IMR-90 (cell line): ENCODE measurements at regions not wholly inside any gene's neighbourhood (a gene's known extent, or its start where the extent isn't known, plus 50 kb on each side); places are given as distances from the start of the nearest gene placed in this dataset.

Source experiments
- ATAC-seq: fragments of 200-7000 bp; cut with Tn5 transposase; 2 replicates; pipeline ENCODE4 v1.9.1; 2020; ENCODE audit warnings: low read depth, mild to moderate bottlenecking, moderate library complexity
- BruUV-seq: library from RNA; stranded (reverse); fragments of 400-500 nt; replicated peaks from 2 replicates; lab custom pipeline; 2021; lab: Mats Ljungman, UMichigan
- CTCF ChIA-PET: fragments of 300-600 bp; formaldehyde crosslinking; extraction: SDS; loops from one replicate; lab custom pipeline; 2021; ENCODE audit warnings: antibody characterized with exemption; lab: Yijun Ruan, JAX
- POLR2A ChIA-PET: fragments of 300-600 bp; sonication (Branson Sonifier 250); formaldehyde crosslinking; loops from one replicate; lab custom pipeline; 2022; ENCODE audit warnings: antibody characterized with exemption; ENCODE audit not compliant: unreplicated experiment; lab: Charles Lee
- DNase-seq: peaks from one replicate; pipeline ENCODE4 v3.0.0; 2013
- H2AFZ ChIP-seq: replicated peaks from 2 replicates; pipeline ENCODE3; 2013; ENCODE audit warnings: low read length, mild to moderate bottlenecking; ENCODE audit not compliant: poor library complexity
- H2AK5ac ChIP-seq: 2 replicates; pipeline ENCODE4 v1.6.1; 2013; ENCODE audit warnings: low read depth, low read length, inconsistent platforms
- H2AK9ac ChIP-seq: replicated peaks from 2 replicates; pipeline ENCODE3; 2013; ENCODE audit warnings: mild to moderate bottlenecking, low read depth, low read length, moderate library complexity; ENCODE audit not compliant: poor library complexity
- H2BK120ac ChIP-seq: 2 replicates; pipeline ENCODE4 v1.6.1; 2013; ENCODE audit warnings: low read depth, low read length, inconsistent platforms
- H2BK15ac ChIP-seq: 3 replicates; pipeline ENCODE4 v1.6.1; 2013; ENCODE audit warnings: low read depth, low read length, inconsistent platforms
- H2BK20ac ChIP-seq: 2 replicates; pipeline ENCODE4 v1.6.1; 2013; ENCODE audit warnings: low read depth, mild to moderate bottlenecking, inconsistent platforms, low read length, moderate library complexity
- H2BK5ac ChIP-seq: 2 replicates; pipeline ENCODE4 v1.6.1; 2013; ENCODE audit warnings: mild to moderate bottlenecking, low read depth, low read length, inconsistent platforms; ENCODE audit not compliant: poor library complexity, severe bottlenecking
- H3K14ac ChIP-seq: replicated peaks from 2 replicates; pipeline ENCODE4 v1.6.1; 2013; ENCODE audit warnings: low read depth, low read length, inconsistent platforms
- H3K18ac ChIP-seq: 2 replicates; pipeline ENCODE4 v1.6.1; 2013; ENCODE audit warnings: low read depth, low read length, control low read depth
- H3K23ac ChIP-seq: 2 replicates; pipeline ENCODE4 v1.6.1; 2013; ENCODE audit warnings: low read depth, low read length, inconsistent platforms
- H3K27ac ChIP-seq: 2 replicates; pipeline ENCODE4 v1.5.1; 2013; ENCODE audit warnings: mild to moderate bottlenecking, control low read depth, low read length; ENCODE audit not compliant: insufficient read depth
- H3K27me3 ChIP-seq: 2 replicates; pipeline ENCODE4 v1.6.1; 2013; ENCODE audit warnings: low read length; ENCODE audit not compliant: control insufficient read depth, insufficient read depth
- H3K36me3 ChIP-seq: 2 replicates; pipeline ENCODE4 v1.6.1; 2013; ENCODE audit warnings: low read length, mixed read lengths; ENCODE audit not compliant: control insufficient read depth, insufficient read depth
- H3K4ac ChIP-seq: 2 replicates; pipeline ENCODE4 v1.6.1; 2013; ENCODE audit warnings: low read depth, low read length, inconsistent platforms
- H3K4me1 ChIP-seq: 2 replicates; pipeline ENCODE4 v1.6.1; 2013; ENCODE audit warnings: low read length, mixed read lengths; ENCODE audit not compliant: control insufficient read depth, insufficient read depth
- H3K4me2 ChIP-seq: 2 replicates; pipeline ENCODE4 v1.6.1; 2013; ENCODE audit warnings: low read depth, mild to moderate bottlenecking, control low read depth, low read length, moderate library complexity
- H3K4me3 ChIP-seq: 2 replicates; pipeline ENCODE4 v1.5.1; 2013; ENCODE audit warnings: low read depth, mild to moderate bottlenecking, control low read depth, low read length, moderate library complexity; ENCODE audit not compliant: insufficient read depth
- H3K56ac ChIP-seq: 2 replicates; pipeline ENCODE4 v1.6.1; 2013; ENCODE audit warnings: low read length, inconsistent platforms; ENCODE audit not compliant: insufficient read depth; ENCODE audit errors: extremely low read depth
- H3K79me1 ChIP-seq, 2 experiments: 2 replicates each; pipeline ENCODE4 v1.6.1; 2013; ENCODE audit warnings: low read length in 2 of 2, inconsistent platforms in 1 of 2, low read depth in 1 of 2
- H3K9ac ChIP-seq: 2 replicates; pipeline ENCODE4 v1.6.1; 2013; ENCODE audit warnings: low read depth, low read length, control low read depth
- H3K9me1 ChIP-seq: 2 replicates; pipeline ENCODE4 v1.6.1; 2013; ENCODE audit warnings: low read length, inconsistent platforms; ENCODE audit not compliant: insufficient read depth
- H3K9me3 ChIP-seq: 2 replicates; pipeline ENCODE4 v1.6.1; 2013; ENCODE audit warnings: low read length; ENCODE audit not compliant: control insufficient read depth, insufficient read depth
- H4K20me1 ChIP-seq: 2 replicates; pipeline ENCODE4 v1.6.1; 2013; ENCODE audit warnings: low read length, inconsistent platforms; ENCODE audit not compliant: insufficient read depth
- H4K5ac ChIP-seq: 2 replicates; pipeline ENCODE4 v1.6.1; 2013; ENCODE audit warnings: mild to moderate bottlenecking, low read depth, low read length, control low read depth
- H4K8ac ChIP-seq, 2 experiments: 2 replicates each; pipeline ENCODE4 v1.6.1; 2013; ENCODE audit warnings: low read depth in 2 of 2, low read length in 2 of 2, control low read depth in 1 of 2, inconsistent platforms in 1 of 2
- H4K91ac ChIP-seq: 2 replicates; pipeline ENCODE4 v1.6.1; 2013; ENCODE audit warnings: low read depth, low read length, inconsistent platforms; ENCODE audit not compliant: insufficient read depth
- BHLHE40 ChIP-seq: fragments of 150-350 bp; IDR thresholded peaks from 2 replicates; pipeline ENCODE4 v1.6.1; 2016; ENCODE audit warnings: mild to moderate bottlenecking, low read depth, low read length
- CEBPB ChIP-seq: IDR thresholded peaks from 2 replicates; pipeline ENCODE4 v1.6.1; 2012; ENCODE audit warnings: low read depth, low read length, improper control_type of control experiment
- CHD1 ChIP-seq: IDR thresholded peaks from 2 replicates; pipeline ENCODE4 v1.6.1; 2012; ENCODE audit warnings: low read depth, low read length, improper control_type of control experiment
- CTCF ChIP-seq: conservative IDR thresholded peaks from 2 replicates; pipeline ENCODE4 v1.5.1; 2012; ENCODE audit warnings: mild to moderate bottlenecking, low read depth, low read length, improper control_type of control experiment
- ELK1 ChIP-seq: fragments of 150-350 bp; IDR thresholded peaks from 2 replicates; pipeline ENCODE4 v1.6.1; 2016; ENCODE audit warnings: low read depth, mild to moderate bottlenecking, low read length, moderate library complexity, borderline replicate concordance
- FOS ChIP-seq: fragments of 150-350 bp; IDR thresholded peaks from 2 replicates; pipeline ENCODE4 v1.6.1; 2016; ENCODE audit warnings: low read depth, low read length
- MAFK ChIP-seq: IDR thresholded peaks from 2 replicates; pipeline ENCODE4 v1.6.1; 2012; ENCODE audit warnings: low read depth, low read length, improper control_type of control experiment
- MAZ ChIP-seq: IDR thresholded peaks from 2 replicates; pipeline ENCODE4 v1.6.1; 2012; ENCODE audit warnings: low read depth, mild to moderate bottlenecking, low read length, improper control_type of control experiment, moderate library complexity, borderline replicate concordance
- MXI1 ChIP-seq: IDR thresholded peaks from 2 replicates; pipeline ENCODE4 v1.6.1; 2012; ENCODE audit warnings: low read depth, mild to moderate bottlenecking, low read length, moderate library complexity, borderline replicate concordance
- NFE2L2 ChIP-seq: fragments of 150-350 bp; IDR thresholded peaks from 2 replicates; pipeline ENCODE4 v1.6.1; 2016; ENCODE audit warnings: low read depth, mild to moderate bottlenecking, low read length
- POLR2A ChIP-seq: IDR thresholded peaks from 2 replicates; pipeline ENCODE4 v1.6.1; 2012; ENCODE audit warnings: mild to moderate bottlenecking, low read depth, low read length
- RAD21 ChIP-seq: IDR thresholded peaks from 2 replicates; pipeline ENCODE4 v1.6.1; 2012; ENCODE audit warnings: low read length, improper control_type of control experiment
- RCOR1 ChIP-seq: IDR thresholded peaks from 2 replicates; pipeline ENCODE4 v1.6.1; 2012; ENCODE audit warnings: mild to moderate bottlenecking, low read length, improper control_type of control experiment; ENCODE audit not compliant: insufficient replicate concordance
- RFX5 ChIP-seq: IDR thresholded peaks from 2 replicates; pipeline ENCODE4 v1.8.0; 2012; ENCODE audit warnings: low read depth, mild to moderate bottlenecking, low read length, moderate library complexity
- SMC3 ChIP-seq: fragments of 150-350 bp; IDR thresholded peaks from 2 replicates; pipeline ENCODE4 v1.6.1; 2016; ENCODE audit warnings: low read depth, mild to moderate bottlenecking, antibody characterized with exemption, low read length, moderate library complexity
- USF2 ChIP-seq: fragments of 150-350 bp; IDR thresholded peaks from 2 replicates; pipeline ENCODE4 v1.6.1; 2017; ENCODE audit warnings: mild to moderate bottlenecking, antibody characterized with exemption, low read length, low read depth
- WGBS, 2 experiments: methylation state at CpG; one replicate each; pipeline versions ENCODE4 v1.1.5 to v1.1.7; 2013; ENCODE audit warnings: missing lambda C conversion rate in 2 of 2; ENCODE audit not compliant: insufficient read length in 1 of 2; ENCODE audit errors: extremely low coverage in 2 of 2; 5-methylcytosine and 5-hydroxymethylcytosine counted together
- dilution Hi-C: fragments of 300-500 bp; cut with HindIII; formaldehyde crosslinking; loops from one replicate; pipeline ENCODE4 v1.14.3; 2018; ENCODE audit warnings: low sequenced_read_pairs; ENCODE audit not compliant: unreplicated experiment
- in situ Hi-C: fragments of 300-500 bp; cut with MboI; formaldehyde crosslinking; loops from 3 replicates; pipeline ENCODE4 v1.14.3; 2019; ENCODE audit warnings: low sequenced_read_pairs, inconsistent platforms, mixed read lengths
- intact Hi-C: fragments of 100-400 bp; cut with micrococcal nuclease; formaldehyde crosslinking; loops from 2 replicates; pipeline ENCODE4 v1.10.0; 2022

- 0% methylated on average over 1 of the region's 4 CpGs; no CpG with 5 or more reads in 1 of the 2 experiments for WGBS, 2 experiments
- no peak overlapping the region for H4K5ac ChIP-seq
- POLR2A ChIA-PET, result no interaction called here
Measured at GRCh38 chr10:53123311-53123710, 350.7 kb upstream of the MBL2 start.

More at GRCh38 chr10:53123311-53123710, 350.7 kb upstream of the MBL2 start:
- Histone ChIP-seq H2BK15ac (no peak overlapping the region), H3K4me3 (no peak overlapping the region), H4K20me1 (no peaks in the 10 kb centered on the region), H3K9ac (no peak overlapping the region), H3K56ac (no peak overlapping the region), H3K79me1 (no peaks in the 10 kb centered on the region), H3K27me3 (no peaks in the 10 kb centered on the region), H3K36me3 (no peaks in the 10 kb centered on the region), H2BK120ac (no peak overlapping the region), H4K8ac (no peak overlapping the region), H3K4me2 (no peak overlapping the region), H3K18ac (no peak overlapping the region), H2AK5ac (no peak overlapping the region), H2BK20ac (no peak overlapping the region), H3K9me3 (no peaks in the 10 kb centered on the region), H3K14ac (no peak overlapping the region), H2AFZ (no peak overlapping the region), H3K27ac (no peak overlapping the region), H2BK5ac (no peak overlapping the region), H3K4ac (no peak overlapping the region), H3K9me1 (no peaks in the 10 kb centered on the region), H2AK9ac (no peak overlapping the region), H4K91ac (no peak overlapping the region), H3K4me1 (no peaks in the 10 kb centered on the region), H3K23ac (no peak overlapping the region)
- DNase-seq, result no peak
- dilution Hi-C loops, result no loop called here
- in situ Hi-C loops, result no loop called here
- CTCF ChIA-PET, result interaction anchor here (0.7 kb wide), 1 partner anchor 25 kb away, joined by 3 read pairs; no protein-coding TSS in a partner anchor
- TF ChIP-seq MAFK (no peak), SMC3 (no peak), MAZ (no peak), FOS (no peak), RFX5 (no peak), POLR2A (no peak), ELK1 (no peak), NFE2L2 (no peak), RCOR1 (no peak), BHLHE40 (no peak), MXI1 (no peak), CTCF (no peak), RAD21 (no peak), USF2 (no peak), CEBPB (no peak), CHD1 (no peak)
- no peak for ATAC-seq
- no TSS peak for BruUV-seq
- intact Hi-C loops, result no loop called here
